ENCODE measurements at regions not wholly inside any gene's neighbourhood (a gene's known extent, or its start where the extent isn't known, plus 50 kb on each side); places are given as distances from the start of the nearest gene placed in this dataset.

DNA sequence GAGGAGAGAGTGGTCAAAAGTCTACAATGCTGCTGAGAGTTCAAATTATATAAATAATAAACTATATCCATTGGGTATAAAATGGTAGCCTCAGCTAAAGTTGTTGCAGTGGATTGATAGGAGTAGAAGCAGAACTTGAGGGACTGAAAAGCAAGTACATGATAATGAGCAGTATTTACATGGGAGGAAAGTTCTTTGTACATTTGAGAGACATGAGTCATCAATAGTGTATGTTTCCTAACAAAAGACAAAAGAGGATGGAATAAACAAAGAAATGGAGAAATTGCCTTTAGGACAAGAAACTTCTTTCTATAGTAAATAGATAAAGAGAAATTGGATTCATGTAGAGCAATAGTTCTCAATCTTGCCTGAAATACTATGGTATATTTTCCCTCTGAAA is 110.0 kb upstream of the PLSCR5 start:
- DNase-seq (no peak), ATAC-seq (no peak), FAIRE-seq (no peak)
- H3K27me3 ChIP-seq, result no peaks in the 10 kb centered on the region
- H3K27ac ChIP-seq, result no peak overlapping the region
- TF ChIP-seq, protein P1, sequence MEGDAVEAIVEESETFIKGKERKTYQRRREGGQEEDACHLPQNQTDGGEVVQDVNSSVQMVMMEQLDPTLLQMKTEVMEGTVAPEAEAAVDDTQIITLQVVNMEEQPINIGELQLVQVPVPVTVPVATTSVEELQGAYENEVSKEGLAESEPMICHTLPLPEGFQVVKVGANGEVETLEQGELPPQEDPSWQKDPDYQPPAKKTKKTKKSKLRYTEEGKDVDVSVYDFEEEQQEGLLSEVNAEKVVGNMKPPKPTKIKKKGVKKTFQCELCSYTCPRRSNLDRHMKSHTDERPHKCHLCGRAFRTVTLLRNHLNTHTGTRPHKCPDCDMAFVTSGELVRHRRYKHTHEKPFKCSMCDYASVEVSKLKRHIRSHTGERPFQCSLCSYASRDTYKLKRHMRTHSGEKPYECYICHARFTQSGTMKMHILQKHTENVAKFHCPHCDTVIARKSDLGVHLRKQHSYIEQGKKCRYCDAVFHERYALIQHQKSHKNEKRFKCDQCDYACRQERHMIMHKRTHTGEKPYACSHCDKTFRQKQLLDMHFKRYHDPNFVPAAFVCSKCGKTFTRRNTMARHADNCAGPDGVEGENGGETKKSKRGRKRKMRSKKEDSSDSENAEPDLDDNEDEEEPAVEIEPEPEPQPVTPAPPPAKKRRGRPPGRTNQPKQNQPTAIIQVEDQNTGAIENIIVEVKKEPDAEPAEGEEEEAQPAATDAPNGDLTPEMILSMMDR (IDR thresholded peaks at IDR 0.05), result no peak
- H3K9me3 ChIP-seq, result no peaks in the 10 kb centered on the region
- no peak overlapping the region for H3K4me3 ChIP-seq
- intact Hi-C loops (cut with DNase I), result no loop called here
- no peaks in the 10 kb centered on the region for H3K36me3 ChIP-seq
- no peaks in the 10 kb centered on the region for H3K4me1 ChIP-seq

DNA sequence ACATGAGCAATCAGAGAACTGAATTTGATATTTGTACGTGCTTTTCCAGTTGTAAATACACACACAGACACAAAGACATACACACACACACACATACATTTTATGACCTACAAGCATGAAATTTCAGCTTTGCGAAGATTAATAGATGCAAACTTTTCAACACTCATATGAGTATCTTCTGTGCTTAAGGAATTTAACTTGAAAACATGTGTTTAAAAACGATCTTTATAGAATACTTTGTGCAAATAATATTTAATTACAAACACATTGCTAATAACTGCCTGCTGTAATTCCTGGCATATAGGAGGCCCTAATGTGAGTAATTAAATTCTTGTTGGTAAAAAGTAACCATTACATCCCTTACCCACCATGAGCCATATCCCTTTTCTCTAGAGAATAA is 107.7 kb upstream of the PLSCR5 start:
- WGBS, 2 donors, result 65 to 82% methylated on average over 3 of the region's 3 CpGs
- ATAC-seq (no peak), DNase-seq (no peak), FAIRE-seq (no peak)
- intact Hi-C loops (cut with DNase I), result no loop called here
- no peaks in the 10 kb centered on the region for H3K27me3 ChIP-seq
- no peak overlapping the region for H3K4me3 ChIP-seq
- H3K4me1 ChIP-seq, result no peaks in the 10 kb centered on the region
- TF ChIP-seq, protein P1 (IDR thresholded peaks at IDR 0.05), result no peak
- no peak overlapping the region for H3K27ac ChIP-seq
- no peaks in the 10 kb centered on the region for H3K36me3 ChIP-seq
- no peaks in the 10 kb centered on the region for H3K9me3 ChIP-seq

DNA sequence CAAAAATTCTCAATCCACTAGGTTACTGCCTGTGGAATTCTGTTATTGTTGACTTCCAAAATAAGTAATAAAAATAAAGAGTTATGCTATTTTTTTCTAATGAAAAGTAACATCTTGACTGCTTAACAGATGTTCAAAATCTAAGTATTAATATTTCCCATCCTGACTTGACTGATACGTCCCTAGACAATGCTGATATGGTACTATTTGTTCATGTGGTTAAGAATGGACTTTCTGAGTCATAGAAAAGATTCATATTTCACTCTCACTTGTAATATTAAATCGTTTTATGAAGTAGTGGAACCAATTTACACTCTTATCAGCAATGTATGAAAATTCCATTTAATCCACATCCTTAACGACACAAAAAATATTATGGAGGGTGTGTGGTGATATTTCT is 104.8 kb upstream of the PLSCR5 start:
- H3K4me3 ChIP-seq, result no peak overlapping the region
- 54 to 71% methylated on average over 3 of the region's 3 CpGs for WGBS, 2 donors
- intact Hi-C loops (cut with DNase I), result no loop called here
- TF ChIP-seq, protein P1 (IDR thresholded peaks at IDR 0.05), result no peak
- no peak overlapping the region for H3K27ac ChIP-seq
- H3K36me3 ChIP-seq, result no peaks in the 10 kb centered on the region
- DNase-seq, result no peak
- no peak for FAIRE-seq
- no peak for ATAC-seq
- no peaks in the 10 kb centered on the region for H3K9me3 ChIP-seq
- H3K27me3 ChIP-seq, result peaks cover 0 to 3% (median 0%) of the 10 kb centered on the region in 4 donors
- no peaks in the 10 kb centered on the region for H3K4me1 ChIP-seq

DNA sequence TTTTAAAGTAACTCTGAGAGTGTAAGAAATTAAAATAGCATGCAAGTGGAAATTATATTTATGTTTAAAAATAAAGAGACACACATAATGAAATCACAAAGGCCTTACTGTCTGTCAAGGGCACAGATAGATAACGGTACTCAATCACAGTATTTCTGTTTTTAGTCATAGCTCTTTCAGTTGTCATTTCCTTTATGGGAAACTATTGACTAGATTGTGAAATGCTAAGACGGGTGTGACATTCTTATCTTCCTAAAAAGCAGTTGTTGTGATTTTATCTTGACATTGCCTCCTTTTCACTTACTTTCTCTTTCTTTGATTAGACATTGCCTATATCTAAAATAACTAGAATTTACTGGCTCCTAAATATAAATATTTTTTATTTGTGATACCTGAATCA is 100.1 kb upstream of the PLSCR5 start:
- TF ChIP-seq, protein P1 (IDR thresholded peaks at IDR 0.05), result no peak
- DNase-seq, result no peak
- Histone ChIP-seq H3K36me3 (no peaks in the 10 kb centered on the region), H3K27ac (no peak overlapping the region), H3K9me3 (no peaks in the 10 kb centered on the region), H3K4me3 (no peak overlapping the region), H3K27me3 (peaks cover 0 to 3% (median 0%) of the 10 kb centered on the region in 4 donors), H3K4me1 (no peaks in the 10 kb centered on the region)
- no peak for FAIRE-seq
- ATAC-seq, result no peak
- WGBS, 2 donors, result 27 to 44% methylated on average over 2 of the region's 2 CpGs
- intact Hi-C loops (cut with DNase I), result no loop called here

DNA sequence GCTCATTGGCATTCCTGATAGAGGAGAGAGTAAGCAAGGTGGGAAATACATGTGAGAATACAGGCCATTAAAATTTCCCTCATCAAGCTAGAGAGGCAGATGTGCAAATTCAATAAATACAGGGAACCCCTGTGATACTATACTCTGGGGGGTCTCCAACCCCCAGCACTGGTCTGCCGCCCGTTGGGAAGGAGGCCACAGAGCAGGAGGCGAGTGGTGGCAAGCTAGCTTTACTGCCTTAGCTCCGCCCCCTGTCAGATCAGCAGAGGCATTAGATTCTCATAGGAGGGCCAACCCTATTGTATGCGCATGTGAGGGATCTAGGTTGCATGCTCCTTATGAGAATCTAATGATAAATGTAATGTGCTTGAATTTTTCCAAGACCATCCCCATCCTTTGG is 97.1 kb upstream of the PLSCR5 start:
- Histone ChIP-seq H3K9me3 (no peaks in the 10 kb centered on the region), H3K4me3 (no peak overlapping the region), H3K4me1 (no peaks in the 10 kb centered on the region), H3K27ac (no peak overlapping the region), H3K36me3 (no peaks in the 10 kb centered on the region), H3K27me3 (peaks cover 0 to 3% (median 0%) of the 10 kb centered on the region in 4 donors)
- TF ChIP-seq, protein P1 (IDR thresholded peaks at IDR 0.05), result no peak
- WGBS, 2 donors, result 85 to 89% methylated on average over 5 of the region's 5 CpGs
- ATAC-seq (no peak), FAIRE-seq (no peak), DNase-seq (no peak)
- intact Hi-C loops (cut with DNase I), result no loop called here
